Activated T-cell treated with anti-CD3 and anti-CD28 coated beads for 1 hour (primary cell): ENCODE measurements at regions not wholly inside any gene's neighbourhood (a gene's known extent, or its start where the extent isn't known, plus 50 kb on each side); places are given as distances from the start of the nearest gene placed in this dataset.

Experiments
- DNase-seq: peaks from one replicate; pipeline ENCODE4 v3.0.0-alpha.2; 2020; ENCODE audit warnings: low read depth

DNA sequence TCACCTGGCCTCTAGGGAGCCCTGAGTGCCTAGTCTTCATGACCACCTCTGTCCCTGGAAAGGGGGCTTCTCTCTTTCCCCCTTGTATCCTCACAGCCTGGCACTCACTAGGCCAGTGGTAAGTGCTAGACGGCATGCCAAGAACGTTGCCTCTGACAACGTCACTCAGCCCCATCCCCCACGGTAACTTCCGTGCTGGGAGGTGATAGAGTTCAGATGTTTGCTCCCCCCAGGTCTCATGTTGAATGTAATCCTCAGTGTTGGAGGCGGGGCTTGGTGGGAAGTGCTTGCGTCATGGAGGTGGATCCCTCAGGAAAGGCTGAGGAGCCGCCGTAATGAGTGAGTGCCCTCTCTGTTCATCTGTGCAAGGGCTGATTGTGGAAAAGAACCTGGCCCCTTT, 343.3 kb upstream of the MKI67 start:
- DNase-seq: no peak

DNA sequence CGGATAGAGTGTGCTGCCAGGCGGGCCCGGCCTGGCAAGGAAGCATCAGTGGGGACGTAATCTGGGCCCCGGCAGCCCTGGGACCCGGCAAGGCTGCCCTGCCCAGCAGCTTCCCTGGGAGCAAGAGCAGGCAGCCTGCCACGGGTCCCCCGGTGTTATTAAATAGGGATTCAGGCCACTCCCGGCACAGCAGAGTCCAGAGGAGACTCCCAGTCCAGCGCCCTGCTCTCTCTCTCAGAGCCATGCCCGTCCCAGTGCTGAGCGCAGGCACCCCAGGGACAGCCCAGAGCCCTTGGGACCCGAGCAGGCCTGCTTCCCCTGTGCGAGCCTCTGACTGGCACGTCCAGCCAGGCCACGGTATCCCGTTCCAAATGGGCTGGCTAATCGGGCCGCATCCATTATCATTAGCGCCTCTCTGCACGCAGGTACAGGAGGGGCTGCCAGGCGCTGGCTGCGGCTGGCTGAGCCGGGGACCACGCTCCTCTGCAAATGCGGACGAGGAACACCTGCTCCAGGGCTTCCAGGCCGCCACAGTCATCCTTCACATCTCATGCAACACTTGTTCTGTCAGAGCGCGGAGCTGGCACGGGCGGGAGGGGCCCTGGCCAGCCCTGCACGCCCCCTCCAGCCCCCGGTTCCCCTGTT, 344.2 kb upstream of the MKI67 start:
- DNase-seq: no peak

DNA sequence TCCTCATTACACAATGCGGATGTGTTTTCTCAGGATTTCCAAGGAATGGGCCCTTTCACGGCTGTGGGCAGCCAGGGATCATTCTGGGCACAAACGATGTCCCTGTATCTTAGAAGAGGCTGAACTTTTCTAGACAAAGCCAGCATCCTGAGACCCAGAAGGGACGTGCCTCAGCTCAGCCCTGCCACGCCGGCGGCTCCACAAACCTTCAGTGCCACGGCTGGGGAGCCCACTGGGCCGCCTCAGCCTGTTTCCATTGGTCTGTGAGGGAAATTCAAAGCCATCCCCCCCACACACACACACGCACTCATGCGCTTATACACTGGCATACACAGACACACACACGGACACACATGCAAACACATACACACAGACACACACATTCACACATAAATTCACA, 344.9 kb upstream of the MKI67 start:
- DNase-seq: no peak

DNA sequence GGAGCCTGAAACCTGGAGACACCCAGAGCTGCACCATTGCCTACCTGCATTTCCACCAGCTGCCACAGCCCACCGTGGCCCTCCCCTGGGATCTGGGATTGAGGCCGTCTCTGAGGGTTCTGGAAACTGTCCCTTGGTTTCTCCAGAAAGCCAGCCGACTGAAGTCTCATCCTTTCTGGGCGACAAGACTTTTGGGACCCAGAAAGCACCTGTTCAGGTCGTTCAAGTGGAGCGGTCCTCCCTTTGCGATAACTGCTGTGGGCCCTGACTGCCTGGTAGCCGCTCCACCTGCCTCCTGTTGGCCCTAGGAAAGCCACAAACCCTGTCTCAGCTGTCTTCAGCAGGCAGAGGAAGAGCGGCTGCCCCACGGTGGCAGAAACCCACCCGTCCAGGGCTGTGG, 346.0 kb upstream of the MKI67 start:
- no peak for DNase-seq

DNA sequence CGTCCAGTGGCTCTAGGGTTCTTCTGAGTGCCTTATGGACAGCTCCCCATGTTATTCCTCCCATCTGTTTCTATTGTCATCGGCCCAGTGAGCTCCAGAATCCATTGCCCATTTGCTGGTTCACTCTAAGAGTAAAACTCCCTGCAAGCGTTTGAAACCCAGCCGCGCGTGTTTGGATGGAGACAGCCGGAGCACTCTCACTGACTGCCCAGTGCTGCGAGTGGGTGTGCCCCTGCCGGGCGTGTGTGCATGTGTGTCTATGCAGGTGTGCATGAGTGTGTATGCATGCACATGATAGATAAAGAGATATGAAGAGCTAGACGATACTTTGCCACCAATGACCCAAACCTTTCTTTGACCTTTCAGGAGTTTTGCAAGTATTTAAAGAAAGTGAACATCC, 347.2 kb upstream of the MKI67 start:
- no peak for DNase-seq

DNA sequence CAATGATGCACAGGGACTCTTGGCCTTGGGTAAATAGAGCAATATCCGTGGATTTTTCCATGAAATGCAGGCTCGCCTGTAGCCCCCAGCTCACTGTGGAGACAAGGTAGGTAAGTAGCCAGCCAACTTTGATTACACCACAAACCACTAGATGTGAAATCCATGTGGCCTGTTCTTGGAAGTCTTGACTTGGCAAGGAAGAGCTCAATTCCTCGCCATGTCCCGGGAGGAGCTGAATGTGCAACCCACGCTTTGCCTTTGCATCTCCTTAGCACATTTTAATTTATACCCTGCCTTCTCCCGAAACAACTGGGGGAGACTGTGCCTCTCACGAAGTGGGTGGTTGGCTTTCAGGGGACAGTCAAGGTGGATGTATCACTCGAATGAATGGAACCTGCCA, 347.7 kb upstream of the MKI67 start:
- no peak for DNase-seq

DNA sequence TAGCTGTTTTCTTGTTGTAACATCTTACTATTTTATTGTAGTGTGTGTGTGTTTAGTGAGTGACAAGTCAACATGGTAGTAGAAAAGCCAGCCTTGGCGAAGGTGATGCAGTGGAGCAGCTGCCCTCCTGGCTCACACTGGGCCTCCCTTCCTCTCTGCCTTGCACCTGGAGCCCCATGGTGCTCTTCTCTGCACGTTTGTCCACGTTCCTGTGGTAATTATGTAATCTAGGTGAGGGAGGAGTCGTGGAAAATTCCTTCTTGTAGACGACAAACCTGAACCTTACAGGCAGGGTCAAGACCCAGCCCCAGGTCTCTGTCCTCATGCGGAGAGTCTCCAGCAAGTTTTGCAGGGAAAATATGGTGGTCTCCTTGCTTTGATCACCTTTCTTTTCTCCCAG, 348.3 kb upstream of the MKI67 start:
- no peak for DNase-seq

- no peak for DNase-seq
Observed at GRCh38 chr10:128475686-128476367, 349.6 kb upstream of the MKI67 start.

DNA sequence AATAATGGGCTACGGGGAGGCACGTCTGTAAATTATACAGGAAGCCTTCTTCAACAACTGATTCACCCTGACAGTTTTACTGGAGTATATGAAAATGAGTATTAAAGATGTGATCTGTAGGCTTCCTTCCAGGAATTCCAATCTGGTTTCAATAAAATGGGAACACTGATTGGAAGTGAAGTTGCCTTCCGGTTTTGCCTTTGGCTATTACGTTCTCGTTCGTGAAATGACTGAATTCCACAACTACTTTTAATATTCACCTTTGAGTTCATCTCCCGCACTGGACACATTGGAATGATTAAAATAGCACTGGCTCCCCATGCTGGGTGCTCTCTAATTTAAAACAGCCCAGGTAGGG, 350.1 kb upstream of the MKI67 start:
- DNase-seq: no peak

- no peak for DNase-seq
Observed at GRCh38 chr10:128476845-128477244, 350.6 kb upstream of the MKI67 start.

DNA sequence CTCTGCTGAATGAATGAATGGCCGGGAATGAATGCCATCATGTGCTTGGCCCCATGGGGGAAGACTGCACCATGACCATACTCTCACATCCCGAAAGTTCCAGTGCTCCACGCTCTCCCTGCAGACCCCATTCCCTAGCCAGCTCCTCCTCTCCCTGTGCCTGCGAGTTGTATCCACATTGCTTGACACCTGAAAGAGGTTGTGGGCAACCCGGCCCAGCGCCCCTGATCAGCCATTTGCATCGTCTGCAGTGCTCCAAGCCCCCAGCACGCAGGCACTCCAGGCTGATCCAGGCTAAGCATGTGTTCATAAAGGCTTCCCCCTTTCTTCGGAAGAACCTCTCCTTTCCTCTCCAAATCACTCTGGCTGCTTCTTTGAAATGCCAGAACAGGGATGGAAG, 354.4 kb upstream of the MKI67 start:
- DNase-seq: no peak

DNA sequence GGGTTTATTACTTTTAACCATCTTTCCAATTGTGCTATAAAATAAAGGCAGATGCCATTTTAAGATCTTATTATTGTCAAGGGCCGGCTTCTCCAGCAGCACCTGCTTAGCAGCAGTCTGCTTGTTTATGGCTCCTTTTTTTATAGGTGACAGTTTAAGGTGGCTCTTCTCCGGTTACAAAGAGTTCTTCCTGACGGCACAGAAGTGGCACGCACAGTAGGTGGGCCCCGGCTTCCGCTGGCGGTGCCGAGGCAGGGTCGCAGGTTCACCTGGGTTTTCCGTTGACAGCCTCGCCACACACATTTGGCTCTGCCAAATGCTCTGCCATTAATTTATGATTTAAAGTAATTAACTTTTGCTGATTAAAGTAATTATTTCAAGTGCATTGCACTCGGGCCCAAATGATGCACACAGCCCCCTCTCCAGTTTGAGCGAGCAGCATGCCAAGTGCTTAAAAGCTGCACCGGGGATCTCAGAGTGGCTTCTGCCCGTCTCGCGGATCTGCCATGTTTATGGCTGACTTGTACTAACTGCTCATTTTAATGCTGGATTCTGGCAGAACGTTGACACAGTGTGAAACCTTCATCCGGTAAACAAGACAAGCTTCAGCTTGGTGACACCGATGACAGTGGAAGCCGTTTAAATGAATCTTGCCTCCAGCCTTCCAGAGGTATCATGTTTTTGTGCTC, 355.1 kb upstream of the MKI67 start:
- no peak for DNase-seq

DNA sequence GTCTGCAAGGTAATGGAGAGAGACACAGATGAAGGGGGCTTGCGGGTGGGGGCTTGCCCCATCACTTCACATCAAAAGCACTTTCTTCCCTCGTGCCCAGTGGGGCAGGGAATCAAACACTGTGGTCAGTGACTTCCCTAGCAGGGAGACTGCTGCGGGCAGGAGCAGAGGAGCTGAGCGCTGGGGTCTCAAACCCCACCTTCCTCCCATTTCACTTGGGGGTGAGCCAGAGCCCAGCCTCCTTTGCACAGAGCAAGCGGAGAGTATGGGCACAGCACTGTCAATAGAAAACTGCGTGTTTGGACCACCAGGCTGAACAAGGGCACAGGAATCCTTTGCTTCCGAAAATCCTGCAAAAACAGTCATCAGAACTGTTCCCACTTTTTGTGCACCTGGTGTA, 355.8 kb upstream of the MKI67 start:
- no peak for DNase-seq

DNA sequence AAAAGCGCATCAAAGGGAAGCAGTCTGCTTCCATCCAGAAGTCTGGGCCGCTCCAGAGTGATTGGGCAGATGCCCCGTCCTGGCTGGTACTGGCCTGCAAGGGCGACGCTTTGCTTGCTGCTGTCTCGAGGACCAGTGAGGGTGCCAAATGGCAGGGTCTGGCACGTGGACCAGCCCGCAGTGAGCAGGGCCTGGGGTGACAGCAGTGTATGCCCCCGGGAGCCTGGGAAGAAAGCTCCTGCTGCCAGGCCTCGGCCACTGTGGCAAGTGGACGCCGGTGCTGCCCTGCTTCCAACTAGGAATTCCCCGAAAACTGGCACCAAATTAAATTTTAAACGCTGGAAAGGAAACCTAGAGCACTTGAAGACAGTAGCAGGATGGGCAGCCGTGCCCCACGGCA, 357.0 kb upstream of the MKI67 start:
- DNase-seq: no peak

DNA sequence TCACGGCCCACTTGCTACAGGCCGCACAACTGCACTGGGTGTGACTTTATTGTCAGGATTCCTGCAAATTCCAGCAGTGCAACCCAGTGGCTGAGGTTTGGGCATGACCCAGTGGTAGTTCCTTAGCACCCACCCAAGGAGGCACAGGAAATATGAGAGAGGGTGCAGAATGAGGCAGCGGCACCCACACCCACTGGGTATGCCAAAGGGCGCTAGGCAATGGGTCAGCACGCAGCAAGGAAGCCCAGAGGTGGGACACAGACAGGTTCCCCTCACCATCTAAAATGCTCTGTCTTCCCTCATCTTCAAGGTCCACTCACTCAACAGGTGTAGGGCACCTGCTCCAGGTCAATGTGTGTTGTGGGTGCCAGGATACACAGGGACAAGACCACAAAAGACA, 357.8 kb upstream of the MKI67 start:
- DNase-seq: no peak

- DNase-seq: no peak
Observed at GRCh38 chr10:128485701-128486235, 359.5 kb upstream of the MKI67 start.

DNA sequence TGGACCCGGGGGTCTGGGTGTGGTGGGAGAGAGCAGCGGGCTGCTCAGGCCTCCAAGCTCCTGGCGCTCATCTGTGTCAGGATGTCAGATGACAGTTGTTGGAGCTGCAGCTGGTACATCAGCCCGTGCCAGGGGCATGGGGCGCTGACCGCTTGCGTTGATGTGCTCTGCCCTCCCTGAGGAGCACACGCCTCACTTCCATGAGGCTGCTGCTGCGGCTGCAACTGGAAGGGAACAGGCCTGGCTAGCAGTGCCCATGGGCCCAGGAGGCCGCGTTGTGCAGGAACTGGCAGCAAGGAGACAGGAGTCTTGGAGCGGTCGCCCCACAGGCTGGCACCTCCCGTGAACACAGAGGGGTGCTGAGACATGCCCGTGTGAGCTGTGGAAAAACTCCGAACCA, 361.3 kb upstream of the MKI67 start:
- no peak for DNase-seq

DNA sequence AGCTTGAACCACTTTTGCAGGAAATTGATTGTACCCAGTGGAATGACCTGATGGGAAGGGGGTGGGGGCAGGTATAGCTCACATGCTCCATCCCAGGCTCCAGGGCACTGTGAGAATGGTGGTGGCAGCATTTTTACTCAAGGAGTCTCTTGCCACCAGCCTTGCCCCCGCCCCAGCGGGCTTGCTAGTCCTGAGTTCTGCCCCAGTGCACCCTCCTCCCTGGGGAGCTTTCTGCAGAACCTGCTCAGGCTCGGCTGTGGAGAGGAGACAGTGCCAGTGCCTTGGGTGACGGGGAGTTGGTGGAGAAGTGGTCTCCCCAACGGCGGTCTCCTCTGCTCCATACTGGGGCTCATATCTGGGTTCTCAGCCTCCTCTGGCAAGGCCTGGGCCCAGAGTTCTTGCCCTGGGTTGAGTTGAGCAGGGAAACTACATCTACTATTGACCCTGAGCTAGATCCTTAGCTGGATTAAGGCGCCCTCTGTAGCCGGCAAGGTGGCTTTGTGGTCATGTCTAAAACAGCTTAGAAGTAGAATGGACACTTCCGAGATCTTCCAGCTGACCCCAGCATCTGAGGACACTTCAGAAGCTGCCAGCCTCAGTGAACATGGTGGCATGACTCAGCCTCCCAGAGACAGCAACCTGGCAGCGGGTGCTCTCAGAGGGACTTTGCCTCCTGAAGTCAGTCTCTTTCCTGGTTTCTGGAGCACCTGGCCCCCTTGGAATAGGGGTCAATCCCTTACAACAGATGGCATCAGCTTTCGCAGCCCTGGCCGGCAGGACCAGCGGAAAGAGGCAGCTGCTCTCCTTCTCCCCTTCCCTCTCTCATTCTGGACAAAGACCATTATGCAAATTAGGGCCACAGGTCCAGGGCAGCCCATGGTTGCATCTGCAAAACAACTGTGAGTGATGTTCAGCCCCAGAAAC, 363.4 kb upstream of the MKI67 start:
- DNase-seq: no peak

DNA sequence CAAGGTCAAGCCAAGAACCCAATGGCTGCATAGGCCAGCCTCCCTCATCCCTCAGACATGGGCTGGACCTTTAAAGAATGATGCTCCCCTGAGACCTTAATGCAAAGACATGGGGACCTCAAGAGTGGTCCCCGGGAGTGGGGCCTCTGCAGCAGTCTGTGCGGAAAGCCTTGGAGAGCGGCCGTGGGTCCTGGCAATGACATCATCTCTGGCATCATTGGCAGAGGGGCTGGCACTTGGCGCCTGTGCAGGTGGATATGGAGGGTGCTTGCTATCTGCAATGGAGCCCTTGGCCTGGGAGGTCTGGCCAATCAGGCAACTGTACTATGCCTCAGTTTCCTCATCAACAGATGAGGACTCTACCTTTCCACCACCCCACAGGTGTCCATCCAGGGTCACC, 365.5 kb upstream of the MKI67 start:
- DNase-seq: no peak

DNA sequence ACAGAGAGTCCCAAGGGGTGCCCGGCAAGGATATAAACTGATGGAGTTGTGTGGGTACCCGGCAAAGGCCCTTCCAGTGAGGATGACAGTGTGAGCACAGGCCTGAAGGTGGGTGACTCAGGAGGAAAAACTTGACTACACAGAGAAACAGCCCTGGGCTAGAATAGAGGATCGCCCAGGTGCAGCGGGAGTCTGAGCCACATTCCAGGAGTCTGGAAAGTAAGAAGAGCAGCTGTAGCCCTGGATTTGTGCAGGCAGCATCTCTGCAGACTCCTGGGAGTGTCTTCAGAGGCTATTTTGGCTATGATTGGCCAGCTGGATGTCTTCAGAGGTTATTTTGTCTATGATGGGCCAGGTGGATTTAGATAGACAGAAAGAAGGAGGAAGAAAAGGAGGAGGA, 367.6 kb upstream of the MKI67 start:
- DNase-seq: no peak

DNA sequence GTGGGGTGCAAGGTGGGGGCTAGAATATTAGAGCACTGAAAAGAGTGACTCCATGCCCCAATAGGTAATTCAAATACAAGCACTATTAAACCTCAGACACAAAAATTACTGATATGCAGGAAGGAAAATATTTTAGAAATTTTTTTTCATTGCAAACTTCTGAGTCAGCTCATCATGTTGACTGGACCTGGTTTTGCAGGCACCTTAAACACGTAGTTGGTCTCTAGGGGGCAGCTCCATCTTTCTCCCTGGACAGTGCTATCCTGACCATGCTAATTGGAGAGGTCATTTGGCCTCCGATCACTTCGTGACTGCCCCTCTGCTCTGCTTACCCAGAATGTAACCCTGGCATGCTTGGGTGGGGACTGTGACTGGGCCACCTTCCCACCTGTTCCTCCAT, 368.4 kb upstream of the MKI67 start:
- DNase-seq: no peak

DNA sequence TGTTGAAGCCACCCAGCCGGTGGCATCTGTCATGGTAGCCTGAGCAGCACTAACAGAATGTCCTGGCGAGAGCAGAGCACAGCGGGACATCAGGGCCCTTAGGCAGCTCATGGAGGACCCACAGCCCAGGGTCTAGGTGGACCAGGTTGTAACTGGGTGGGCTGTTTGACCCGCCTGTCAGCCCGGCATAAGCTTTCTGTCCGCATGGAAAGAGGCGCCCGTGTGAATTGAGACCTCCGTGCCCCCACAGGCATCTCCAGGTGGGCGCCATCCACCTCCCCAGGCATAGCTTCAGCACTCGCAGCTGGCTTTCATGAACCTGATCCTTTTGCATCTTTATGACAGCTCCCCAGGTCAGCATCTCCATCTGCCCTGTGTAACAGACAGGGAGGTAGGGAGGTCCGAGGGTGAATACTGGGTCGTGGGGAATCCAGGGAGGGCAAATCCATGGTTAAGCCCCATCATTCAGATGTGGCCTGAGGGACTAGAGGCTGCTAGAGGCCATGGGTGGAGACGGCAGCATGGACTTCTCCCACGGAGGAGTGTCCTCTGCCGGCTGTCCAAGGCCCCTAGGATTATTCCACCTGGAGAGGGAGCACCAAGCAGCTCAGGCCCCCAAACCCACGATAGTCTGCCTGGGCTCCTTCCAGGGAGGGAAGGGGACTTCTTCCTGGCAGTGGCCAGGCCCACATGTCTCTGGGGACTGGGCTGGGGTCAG, 371.6 kb upstream of the MKI67 start:
- DNase-seq: no peak
